GM20000 (cell line): ENCODE measurements at regions not wholly inside any gene's neighbourhood (a gene's known extent, or its start where the extent isn't known, plus 50 kb on each side); places are given as distances from the start of the nearest gene placed in this dataset.

Source experiments
- DNase-seq: peaks from one replicate; pipeline ENCODE4 v3.0.0; 2012; ENCODE audit warnings: low spot score
- TF ChIP-seq, protein P1 (sequence below): IDR thresholded peaks from 2 replicates; pipeline ENCODE4 v1.5.1; 2012; ENCODE audit warnings: mild to moderate bottlenecking, control low read depth; ENCODE audit errors: extremely low read depth, missing control alignments

DNA sequence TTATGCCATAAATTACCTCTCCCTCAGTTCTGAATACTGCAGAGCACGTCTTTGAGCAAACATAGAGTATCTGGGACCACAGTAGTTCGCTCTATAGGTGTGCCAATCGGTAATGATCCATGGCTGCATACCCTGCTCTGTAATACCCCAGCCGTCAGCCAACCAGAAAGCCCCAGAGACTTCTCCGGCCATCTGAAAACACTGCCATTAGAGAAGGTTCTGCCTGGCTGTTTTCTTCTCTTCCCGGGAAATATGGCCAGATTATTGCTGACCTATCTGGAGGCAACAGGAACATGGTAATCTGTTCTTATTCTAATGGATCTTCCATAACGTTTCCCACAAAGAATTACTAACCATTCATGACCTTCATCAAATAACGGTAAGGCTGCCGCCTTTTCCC lies 139.9 kb downstream of the RPS12 start:
- TF ChIP-seq, protein P1, sequence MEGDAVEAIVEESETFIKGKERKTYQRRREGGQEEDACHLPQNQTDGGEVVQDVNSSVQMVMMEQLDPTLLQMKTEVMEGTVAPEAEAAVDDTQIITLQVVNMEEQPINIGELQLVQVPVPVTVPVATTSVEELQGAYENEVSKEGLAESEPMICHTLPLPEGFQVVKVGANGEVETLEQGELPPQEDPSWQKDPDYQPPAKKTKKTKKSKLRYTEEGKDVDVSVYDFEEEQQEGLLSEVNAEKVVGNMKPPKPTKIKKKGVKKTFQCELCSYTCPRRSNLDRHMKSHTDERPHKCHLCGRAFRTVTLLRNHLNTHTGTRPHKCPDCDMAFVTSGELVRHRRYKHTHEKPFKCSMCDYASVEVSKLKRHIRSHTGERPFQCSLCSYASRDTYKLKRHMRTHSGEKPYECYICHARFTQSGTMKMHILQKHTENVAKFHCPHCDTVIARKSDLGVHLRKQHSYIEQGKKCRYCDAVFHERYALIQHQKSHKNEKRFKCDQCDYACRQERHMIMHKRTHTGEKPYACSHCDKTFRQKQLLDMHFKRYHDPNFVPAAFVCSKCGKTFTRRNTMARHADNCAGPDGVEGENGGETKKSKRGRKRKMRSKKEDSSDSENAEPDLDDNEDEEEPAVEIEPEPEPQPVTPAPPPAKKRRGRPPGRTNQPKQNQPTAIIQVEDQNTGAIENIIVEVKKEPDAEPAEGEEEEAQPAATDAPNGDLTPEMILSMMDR = no peak
- DNase-seq = no peak

DNA sequence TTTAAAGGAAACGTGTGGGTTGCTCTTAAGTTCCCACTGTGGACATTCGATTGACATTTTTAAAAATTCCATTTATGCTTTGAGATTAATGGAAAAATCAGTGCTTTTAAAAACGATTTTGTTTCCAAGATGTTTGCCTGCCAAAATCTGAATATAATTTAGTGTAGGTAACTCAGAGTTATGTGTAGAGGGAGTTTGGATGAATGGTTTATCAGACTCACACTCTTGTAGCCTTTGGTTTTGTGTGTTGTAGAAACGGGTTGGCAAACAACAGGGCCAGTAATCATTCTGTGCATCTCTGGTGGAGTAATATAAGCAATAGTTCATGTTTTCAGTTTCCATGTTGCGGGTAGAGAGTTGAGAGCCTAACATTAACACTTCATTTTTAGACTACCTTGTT lies 140.6 kb downstream of the RPS12 start:
- no peak for DNase-seq

DNA sequence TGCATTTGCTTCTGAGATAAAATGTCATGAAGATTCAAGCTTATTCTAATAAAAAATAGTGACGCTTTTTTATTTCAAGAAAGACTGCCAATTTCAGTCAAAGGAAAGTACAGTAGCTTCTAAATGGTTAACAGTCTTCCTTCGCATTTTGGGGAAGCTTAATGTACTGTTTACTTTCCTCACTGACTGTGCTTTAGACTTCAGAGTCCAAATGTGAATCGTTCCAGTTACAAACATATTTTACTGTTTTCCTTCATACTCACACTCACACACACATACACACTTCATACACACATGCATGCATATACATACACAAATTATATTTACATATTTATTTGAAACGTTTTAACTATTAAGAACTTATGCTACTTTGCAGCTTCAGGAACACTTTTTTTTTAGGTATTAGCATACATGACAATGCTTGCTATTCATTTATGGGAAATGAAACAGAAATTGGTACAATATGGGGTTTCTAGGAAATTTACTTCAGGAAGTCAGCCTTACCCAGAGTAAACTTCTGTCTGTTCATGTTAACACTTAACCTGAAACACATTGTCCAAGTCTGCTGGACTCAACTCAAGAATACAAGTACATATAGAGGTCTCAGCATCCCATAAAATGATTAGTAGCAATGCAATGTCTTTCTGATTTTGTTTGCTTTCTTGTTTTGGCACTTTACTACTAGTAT lies 145.4 kb downstream of the RPS12 start:
- no peak for DNase-seq
- TF ChIP-seq, protein P1 = no peak

More for the DNA sequence above, 140.6 kb downstream of the RPS12 start:
- TF ChIP-seq, protein P1 = no peak

DNA sequence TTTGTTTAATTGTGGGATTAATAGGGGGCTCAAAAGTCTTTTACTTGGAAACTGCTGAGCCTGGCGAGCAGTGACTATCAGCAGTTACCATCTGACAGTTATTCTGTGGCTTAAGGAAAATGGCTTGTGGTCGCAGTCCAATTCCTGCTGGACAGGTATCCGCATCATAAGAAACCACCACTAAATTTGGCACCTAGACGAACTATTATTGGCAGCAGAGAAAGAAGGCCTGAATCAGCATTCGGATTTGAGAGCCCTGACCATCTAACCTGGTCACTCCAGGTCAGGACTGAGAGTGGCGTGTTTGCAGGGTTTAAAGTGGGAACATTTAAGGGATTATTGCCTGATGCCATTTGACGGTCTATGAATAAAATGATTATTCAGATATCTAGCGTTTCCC lies 146.4 kb downstream of the RPS12 start:
- TF ChIP-seq, protein P1 = no peak
- no peak for DNase-seq

DNA sequence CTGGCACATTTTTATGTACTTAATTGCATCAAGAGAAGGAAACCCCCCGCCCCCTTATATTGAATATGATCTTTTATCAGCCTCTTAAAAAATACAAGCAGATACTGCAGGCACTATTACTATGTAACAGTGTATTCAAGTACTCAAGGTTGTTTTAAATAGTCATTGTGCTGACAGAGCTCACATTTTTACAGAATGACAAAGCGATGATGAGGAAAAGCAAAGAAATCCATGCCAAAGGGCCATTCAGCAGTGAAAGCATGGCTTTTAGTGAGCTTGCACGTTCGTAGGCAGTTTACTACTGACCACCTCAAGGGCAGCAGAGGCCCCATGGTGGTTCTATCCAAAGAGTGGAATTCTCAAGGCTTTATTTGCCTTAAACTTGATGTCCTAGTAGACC lies 146.8 kb downstream of the RPS12 start:
- DNase-seq = no peak
- TF ChIP-seq, protein P1 = no peak

DNA sequence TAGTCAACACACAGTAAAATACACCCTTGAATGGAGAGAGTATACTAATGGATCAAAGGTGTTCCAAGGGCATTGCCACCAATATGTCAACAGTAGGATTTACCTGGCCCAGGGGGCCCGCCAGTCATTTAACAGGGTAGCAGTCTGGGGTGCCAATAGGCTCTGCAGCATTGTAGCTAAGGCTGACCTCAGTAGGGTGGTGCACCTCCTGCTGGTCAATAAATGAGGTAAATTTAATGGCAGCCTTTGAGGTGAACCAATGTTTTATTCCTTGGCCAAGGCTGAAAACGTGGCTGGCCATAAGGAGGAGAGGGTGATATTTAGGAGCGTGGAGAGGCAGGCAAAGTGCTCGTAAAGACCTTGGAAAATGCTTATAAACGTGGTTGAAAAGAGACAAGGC lies 147.2 kb downstream of the RPS12 start:
- TF ChIP-seq, protein P1 = peak; percentile 6
- peak; percentile 8 for DNase-seq

DNA sequence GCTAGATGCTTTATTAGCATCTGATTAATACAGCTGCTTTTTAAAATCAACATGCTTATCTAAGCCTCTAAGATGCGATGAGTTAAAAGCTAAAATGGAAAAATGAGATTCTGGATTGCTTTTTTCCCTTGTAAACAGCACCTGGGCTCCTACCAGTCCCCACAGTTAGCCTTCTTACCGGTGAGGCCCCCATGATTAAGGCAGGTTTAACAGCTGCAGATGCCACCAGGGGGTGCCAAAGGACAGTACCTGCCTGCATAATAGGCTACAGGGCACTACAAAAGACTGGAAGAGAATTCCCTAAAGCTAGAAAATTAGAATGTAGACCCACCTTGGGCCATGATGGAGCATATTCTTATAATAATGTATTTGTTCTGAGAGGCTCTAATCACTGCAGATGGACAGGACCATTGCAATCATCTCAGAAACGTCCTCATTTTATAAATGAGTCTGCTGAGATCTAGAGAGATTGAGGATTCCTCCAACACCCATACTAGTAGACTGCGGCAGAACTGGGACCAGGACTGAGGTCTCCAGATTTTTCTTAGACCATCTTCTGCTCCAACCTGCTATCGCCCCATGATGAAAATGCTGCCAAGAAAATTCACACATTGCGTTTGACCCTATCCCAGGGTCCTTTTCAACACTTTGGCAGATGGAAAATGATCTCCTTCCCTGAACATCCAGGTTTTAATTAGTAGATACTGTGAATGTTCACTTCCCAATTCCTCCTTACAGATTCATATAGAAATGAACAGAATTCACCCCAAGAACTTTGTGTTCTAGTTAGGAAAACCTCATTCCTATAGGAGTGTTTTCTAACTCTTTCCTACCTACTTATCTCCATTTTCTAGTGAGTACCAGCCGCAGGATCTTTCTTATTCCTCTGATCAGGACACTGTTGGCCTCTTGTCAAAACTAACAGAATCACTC lies 148.8 kb downstream of the RPS12 start:
- DNase-seq = peak; percentile 54

More for the DNA sequence above, 148.8 kb downstream of the RPS12 start:
- TF ChIP-seq, protein P1 = peak; percentile 68
